GM23338 (cell line): ENCODE measurements at regions not wholly inside any gene's neighbourhood (a gene's known extent, or its start where the extent isn't known, plus 50 kb on each side); places are given as distances from the start of the nearest gene placed in this dataset.
"Not testable (repeated sequence)": the region's sequence is repeated elsewhere in the genome, so short reads cannot be mapped to it uniquely, and the experiment has no call there.

Experiments
- ATAC-seq: fragments of 200-7000 bp; cut with Tn5 transposase; 3 replicates; pipeline ENCODE4 v1.9.1; 2020
- DNase-seq: peaks from one replicate; pipeline ENCODE4 v3.0.0-alpha.2; 2015; ENCODE audit warnings: low spot score
- H2AFZ ChIP-seq: fragments of 200-600 bp; sonication (generic); 2 replicates; pipeline ENCODE4 v1.8.0; 2016; ENCODE audit warnings: antibody characterized with exemption, mild to moderate bottlenecking, moderate library complexity
- H3F3A ChIP-seq: fragments of 200-600 bp; sonication (generic); replicated peaks from 2 replicates; pipeline ENCODE4 v1.8.0; 2017; ENCODE audit warnings: antibody characterized with exemption, mixed run types, low read depth
- H3K27ac ChIP-seq: fragments of 200-600 bp; sonication (generic); 2 replicates; pipeline ENCODE4 v1.6.1; 2016; ENCODE audit warnings: low read depth
- H3K27me3 ChIP-seq: fragments of 200-600 bp; sonication (generic); 2 replicates; pipeline ENCODE4 v1.8.0; 2016; ENCODE audit warnings: mild to moderate bottlenecking, mixed run types, moderate library complexity; ENCODE audit not compliant: insufficient read depth
- H3K36me3 ChIP-seq: fragments of 200-600 bp; sonication (generic); 2 replicates; pipeline ENCODE4 v1.8.0; 2016; ENCODE audit warnings: mild to moderate bottlenecking; ENCODE audit not compliant: insufficient read depth
- H3K4me1 ChIP-seq: fragments of 200-600 bp; sonication (generic); 2 replicates; pipeline ENCODE4 v1.8.0; 2016; ENCODE audit warnings: mild to moderate bottlenecking, moderate library complexity; ENCODE audit not compliant: insufficient read depth
- H3K4me2 ChIP-seq: fragments of 200-600 bp; sonication (generic); 2 replicates; pipeline ENCODE4 v1.7.1; 2017; ENCODE audit warnings: mixed run types
- H3K4me3 ChIP-seq: fragments of 200-600 bp; sonication (generic); 2 replicates; pipeline ENCODE4 v1.6.1; 2016; ENCODE audit warnings: mixed run types
- H3K79me2 ChIP-seq: fragments of 200-600 bp; sonication (generic); replicated peaks from 2 replicates; pipeline ENCODE4 v1.8.0; 2017; ENCODE audit warnings: mild to moderate bottlenecking; ENCODE audit not compliant: insufficient read depth
- H3K9me2 ChIP-seq: fragments of 200-600 bp; sonication (generic); 2 replicates; pipeline ENCODE4 v1.8.0; 2017; ENCODE audit not compliant: insufficient read depth
- H4K20me1 ChIP-seq: fragments of 200-600 bp; sonication (generic); replicated peaks from 2 replicates; pipeline ENCODE4 v1.8.0; 2017; ENCODE audit warnings: mild to moderate bottlenecking; ENCODE audit not compliant: insufficient read depth
- H3K27ac Mint-ChIP-seq: 2 replicates; pipeline ENCODE4 v1.8.0; 2020; ENCODE audit warnings: inconsistent platforms, mild to moderate bottlenecking, moderate library complexity, mixed read lengths
- H3K27me3 Mint-ChIP-seq: 3 replicates; pipeline ENCODE4 v1.8.0; 2022; ENCODE audit warnings: low read depth, mild to moderate bottlenecking, moderate library complexity, mixed read lengths, inconsistent platforms; ENCODE audit not compliant: insufficient read depth, poor library complexity
- H3K36me3 Mint-ChIP-seq: 3 replicates; pipeline ENCODE4 v1.8.0; 2021; ENCODE audit warnings: low read depth, mild to moderate bottlenecking, inconsistent platforms, moderate library complexity, mixed read lengths
- H3K4me1 Mint-ChIP-seq: 3 replicates; pipeline ENCODE4 v1.8.0; 2020; ENCODE audit warnings: mild to moderate bottlenecking, inconsistent platforms, mixed read lengths
- H3K4me3 Mint-ChIP-seq: 3 replicates; pipeline ENCODE4 v1.8.0; 2021; ENCODE audit warnings: moderate library complexity, mild to moderate bottlenecking, inconsistent platforms, mixed read lengths
- H3K9me3 Mint-ChIP-seq: 3 replicates; pipeline ENCODE4 v1.8.0; 2020; ENCODE audit warnings: moderate library complexity, mild to moderate bottlenecking, inconsistent platforms, mixed read lengths
- ETS1 ChIP-seq: IDR thresholded peaks from 2 replicates; pipeline ENCODE4 v1.6.1; 2016; ENCODE audit warnings: antibody characterized with exemption
- JUNB ChIP-seq: IDR thresholded peaks from one replicate; pipeline ENCODE4 v1.6.1; 2016; ENCODE audit warnings: antibody characterized with exemption; ENCODE audit not compliant: unreplicated experiment
- NANOG ChIP-seq: IDR thresholded peaks from 2 replicates; pipeline ENCODE4 v1.6.1; 2016; ENCODE audit warnings: antibody characterized with exemption, borderline replicate concordance
- POLR2AphosphoS5 ChIP-seq: IDR thresholded peaks from 2 replicates; pipeline ENCODE4 v1.6.1; 2016; ENCODE audit warnings: antibody characterized with exemption, low read depth
- STAT1 ChIP-seq: IDR thresholded peaks from one replicate; pipeline ENCODE4 v1.6.1; 2016; ENCODE audit warnings: antibody characterized with exemption; ENCODE audit not compliant: unreplicated experiment
- ZNF114 ChIP-seq: fragments of 250-450 bp; sonication (Bioruptor Pico); IDR thresholded peaks from 2 replicates; pipeline ENCODE4 v1.5.0; 2020; ENCODE audit warnings: mild to moderate bottlenecking, moderate library complexity
- ZNF331 ChIP-seq: fragments of 250-450 bp; sonication (Bioruptor Pico); IDR thresholded peaks from 2 replicates; pipeline ENCODE4 v1.5.0; 2020; ENCODE audit warnings: low read depth, mild to moderate bottlenecking, moderate library complexity
- ZNF462 ChIP-seq: fragments of 250-450 bp; sonication (Bioruptor Pico); IDR thresholded peaks from 2 replicates; pipeline ENCODE4 v1.5.0; 2020; ENCODE audit warnings: mild to moderate bottlenecking, moderate library complexity
- TF ChIP-seq, protein P1 (sequence below), 2 experiments: fragments of 200-600 bp in 1 of 2; sonication (generic) in 1 of 2; conservative IDR thresholded peaks; 2 replicates each; pipeline versions ENCODE4 v1.5.1 to v1.6.1; 2016 to 2017; ENCODE audit warnings: antibody characterized with exemption in 2 of 2, low read depth in 2 of 2, mild to moderate bottlenecking in 2 of 2, moderate library complexity in 1 of 2
- TF ChIP-seq, protein P2 (sequence below): IDR thresholded peaks from one replicate; pipeline ENCODE4 v1.6.1; 2018; ENCODE audit warnings: antibody characterized with exemption; ENCODE audit not compliant: unreplicated experiment

- H3K4me1 Mint-ChIP-seq, result peaks cover 42% of the 10 kb centered on the region
- not testable (repeated sequence) for DNase-seq
Observed at GRCh38 chr22:33989263-33989662, 69.0 kb upstream of the LARGE1 start.

DNA sequence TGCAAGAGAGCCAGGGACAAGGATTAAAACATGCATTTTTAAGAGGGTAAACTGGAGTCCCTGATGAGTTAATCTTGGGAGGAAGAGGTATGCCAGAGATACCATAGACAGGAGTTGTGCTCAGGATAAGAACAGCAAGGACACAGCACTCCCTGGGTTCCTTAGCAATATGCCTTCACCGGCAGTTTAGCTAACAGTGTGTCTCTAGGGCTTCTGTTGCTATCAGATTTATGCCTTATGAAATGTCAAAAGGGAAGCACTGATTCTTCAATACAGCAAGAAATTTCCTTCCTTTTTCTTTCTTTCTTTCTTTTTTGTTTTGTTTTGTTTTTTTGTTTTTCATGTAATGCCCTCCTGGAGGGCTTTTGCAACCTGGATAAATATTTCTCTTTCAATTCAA is 71.3 kb upstream of the LARGE1 start:
- Mint-ChIP-seq H3K9me3 (peaks cover 8% of the 10 kb centered on the region; the same call in 2 of the 3 replicates), H3K27ac (no peak overlapping the region), H3K4me1 (peaks cover 20% of the 10 kb centered on the region), H3K36me3 (no peaks in the 10 kb centered on the region), H3K27me3 (no peaks in the 10 kb centered on the region), H3K4me3 (no peak overlapping the region)
- H3K36me3 ChIP-seq, result no peaks in the 10 kb centered on the region
- H2AFZ ChIP-seq, result peak overlapping the region; percentile 75
- H3K4me3 ChIP-seq, result no peak overlapping the region
- no peaks in the 10 kb centered on the region for H3F3A ChIP-seq
- H3K27ac ChIP-seq, result no peak overlapping the region
- no peaks in the 10 kb centered on the region for H4K20me1 ChIP-seq
- H3K9me2 ChIP-seq, result no peaks in the 10 kb centered on the region
- no peaks in the 10 kb centered on the region for H3K79me2 ChIP-seq
- ATAC-seq, result no peak
- DNase-seq, result no peak
- no peaks in the 10 kb centered on the region for H3K27me3 ChIP-seq
- peaks cover 19% of the 10 kb centered on the region for H3K4me1 ChIP-seq
- H3K4me2 ChIP-seq, result no peak overlapping the region
- no peak for TF ChIP-seq ZNF331
- TF ChIP-seq NANOG, result no peak
- TF ChIP-seq ZNF462 (CRISPR knock-in tag), result no peak
- no peak for TF ChIP-seq JUNB
- TF ChIP-seq ZNF114, result no peak
- TF ChIP-seq POLR2AphosphoS5, result no peak
- TF ChIP-seq, protein P1, sequence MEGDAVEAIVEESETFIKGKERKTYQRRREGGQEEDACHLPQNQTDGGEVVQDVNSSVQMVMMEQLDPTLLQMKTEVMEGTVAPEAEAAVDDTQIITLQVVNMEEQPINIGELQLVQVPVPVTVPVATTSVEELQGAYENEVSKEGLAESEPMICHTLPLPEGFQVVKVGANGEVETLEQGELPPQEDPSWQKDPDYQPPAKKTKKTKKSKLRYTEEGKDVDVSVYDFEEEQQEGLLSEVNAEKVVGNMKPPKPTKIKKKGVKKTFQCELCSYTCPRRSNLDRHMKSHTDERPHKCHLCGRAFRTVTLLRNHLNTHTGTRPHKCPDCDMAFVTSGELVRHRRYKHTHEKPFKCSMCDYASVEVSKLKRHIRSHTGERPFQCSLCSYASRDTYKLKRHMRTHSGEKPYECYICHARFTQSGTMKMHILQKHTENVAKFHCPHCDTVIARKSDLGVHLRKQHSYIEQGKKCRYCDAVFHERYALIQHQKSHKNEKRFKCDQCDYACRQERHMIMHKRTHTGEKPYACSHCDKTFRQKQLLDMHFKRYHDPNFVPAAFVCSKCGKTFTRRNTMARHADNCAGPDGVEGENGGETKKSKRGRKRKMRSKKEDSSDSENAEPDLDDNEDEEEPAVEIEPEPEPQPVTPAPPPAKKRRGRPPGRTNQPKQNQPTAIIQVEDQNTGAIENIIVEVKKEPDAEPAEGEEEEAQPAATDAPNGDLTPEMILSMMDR (conservative IDR thresholded peaks at IDR 0.05; ENCODE audit: low read depth in 2 of 2), result no peak
- TF ChIP-seq, protein P2, sequence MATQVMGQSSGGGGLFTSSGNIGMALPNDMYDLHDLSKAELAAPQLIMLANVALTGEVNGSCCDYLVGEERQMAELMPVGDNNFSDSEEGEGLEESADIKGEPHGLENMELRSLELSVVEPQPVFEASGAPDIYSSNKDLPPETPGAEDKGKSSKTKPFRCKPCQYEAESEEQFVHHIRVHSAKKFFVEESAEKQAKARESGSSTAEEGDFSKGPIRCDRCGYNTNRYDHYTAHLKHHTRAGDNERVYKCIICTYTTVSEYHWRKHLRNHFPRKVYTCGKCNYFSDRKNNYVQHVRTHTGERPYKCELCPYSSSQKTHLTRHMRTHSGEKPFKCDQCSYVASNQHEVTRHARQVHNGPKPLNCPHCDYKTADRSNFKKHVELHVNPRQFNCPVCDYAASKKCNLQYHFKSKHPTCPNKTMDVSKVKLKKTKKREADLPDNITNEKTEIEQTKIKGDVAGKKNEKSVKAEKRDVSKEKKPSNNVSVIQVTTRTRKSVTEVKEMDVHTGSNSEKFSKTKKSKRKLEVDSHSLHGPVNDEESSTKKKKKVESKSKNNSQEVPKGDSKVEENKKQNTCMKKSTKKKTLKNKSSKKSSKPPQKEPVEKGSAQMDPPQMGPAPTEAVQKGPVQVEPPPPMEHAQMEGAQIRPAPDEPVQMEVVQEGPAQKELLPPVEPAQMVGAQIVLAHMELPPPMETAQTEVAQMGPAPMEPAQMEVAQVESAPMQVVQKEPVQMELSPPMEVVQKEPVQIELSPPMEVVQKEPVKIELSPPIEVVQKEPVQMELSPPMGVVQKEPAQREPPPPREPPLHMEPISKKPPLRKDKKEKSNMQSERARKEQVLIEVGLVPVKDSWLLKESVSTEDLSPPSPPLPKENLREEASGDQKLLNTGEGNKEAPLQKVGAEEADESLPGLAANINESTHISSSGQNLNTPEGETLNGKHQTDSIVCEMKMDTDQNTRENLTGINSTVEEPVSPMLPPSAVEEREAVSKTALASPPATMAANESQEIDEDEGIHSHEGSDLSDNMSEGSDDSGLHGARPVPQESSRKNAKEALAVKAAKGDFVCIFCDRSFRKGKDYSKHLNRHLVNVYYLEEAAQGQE, result no peak
- TF ChIP-seq STAT1, result no peak
- no peak for TF ChIP-seq ETS1

More at GRCh38 chr22:33989263-33989662, 69.0 kb upstream of the LARGE1 start:
- not testable (repeated sequence) for H3F3A ChIP-seq, H3K4me2 ChIP-seq, H3K27me3 Mint-ChIP-seq, H4K20me1 ChIP-seq, H3K79me2 ChIP-seq, H3K27ac ChIP-seq, H3K9me2 ChIP-seq, ATAC-seq, H3K27me3 ChIP-seq, H3K4me3 Mint-ChIP-seq, H3K36me3 ChIP-seq, H3K27ac Mint-ChIP-seq, H3K9me3 Mint-ChIP-seq, H2AFZ ChIP-seq, H3K36me3 Mint-ChIP-seq, H3K4me3 ChIP-seq
- H3K4me1 ChIP-seq, result peaks cover 36% of the 10 kb centered on the region
